ENCODE measurements at regions not wholly inside any gene's neighbourhood (a gene's known extent, or its start where the extent isn't known, plus 50 kb on each side); places are given as distances from the start of the nearest gene placed in this dataset.

GRCh38 chr2:145600811-145601210 is 1080.9 kb upstream of the ZEB2 start:
- no peaks in the 10 kb centered on the region for H3K36me3 ChIP-seq (ENCODE audit: insufficient read depth, low read length)
- no peaks in the 10 kb centered on the region for H3K27me3 ChIP-seq (ENCODE audit: control insufficient read depth, insufficient read depth, low read length)
- no peak overlapping the region for H3K9ac ChIP-seq (ENCODE audit: low read depth, low read length)
- H3K4me1 ChIP-seq (ENCODE audit: control insufficient read depth, insufficient read depth, low read length): peaks cover 48% of the 10 kb centered on the region
- H3K9me3 ChIP-seq (replicated peaks; ENCODE audit: low read length): no peaks in the 10 kb centered on the region
- H3K4me2 ChIP-seq (ENCODE audit: low read length): no peak overlapping the region
- no peak overlapping the region for H3K4me3 ChIP-seq (ENCODE audit: low read length)

GRCh38 chr2:145599756-145600155 is 1079.8 kb upstream of the ZEB2 start:
- peak overlapping the region; percentile 25 for H3K9ac ChIP-seq (ENCODE audit: low read depth, low read length)

GRCh38 chr2:145598434-145598833 is 1078.5 kb upstream of the ZEB2 start:
- Histone ChIP-seq H3K36me3 (ENCODE audit: insufficient read depth, low read length) (no peaks in the 10 kb centered on the region), H3K27me3 (ENCODE audit: control insufficient read depth, insufficient read depth, low read length) (no peaks in the 10 kb centered on the region), H3K9ac (ENCODE audit: low read depth, low read length) (peak overlapping the region; percentile 39), H3K4me3 (ENCODE audit: low read length) (no peak overlapping the region), H3K9me3 (replicated peaks; ENCODE audit: low read length) (no peaks in the 10 kb centered on the region), H3K4me1 (ENCODE audit: control insufficient read depth, insufficient read depth, low read length) (peaks cover 69% of the 10 kb centered on the region), H3K4me2 (ENCODE audit: low read length) (peak overlapping the region; percentile 35)

More at GRCh38 chr2:145599756-145600155, 1079.8 kb upstream of the ZEB2 start:
- Histone ChIP-seq H3K4me2 (ENCODE audit: low read length) (no peak overlapping the region), H3K9me3 (replicated peaks; ENCODE audit: low read length) (no peaks in the 10 kb centered on the region), H3K27me3 (ENCODE audit: control insufficient read depth, insufficient read depth, low read length) (no peaks in the 10 kb centered on the region), H3K36me3 (ENCODE audit: insufficient read depth, low read length) (no peaks in the 10 kb centered on the region), H3K4me3 (ENCODE audit: low read length) (no peak overlapping the region), H3K4me1 (ENCODE audit: control insufficient read depth, insufficient read depth, low read length) (peaks cover 56% of the 10 kb centered on the region)

- Histone ChIP-seq H3K4me1 (ENCODE audit: control insufficient read depth, insufficient read depth, low read length) (peaks cover 74% of the 10 kb centered on the region), H3K27me3 (ENCODE audit: control insufficient read depth, insufficient read depth, low read length) (no peaks in the 10 kb centered on the region), H3K4me2 (ENCODE audit: low read length) (peak overlapping the region; percentile 10), H3K9me3 (replicated peaks; ENCODE audit: low read length) (no peaks in the 10 kb centered on the region), H3K36me3 (ENCODE audit: insufficient read depth, low read length) (no peaks in the 10 kb centered on the region), H3K4me3 (ENCODE audit: low read length) (no peak overlapping the region), H3K9ac (ENCODE audit: low read depth, low read length) (peak overlapping the region; percentile 39)
Observed at GRCh38 chr2:145597809-145598208, 1077.9 kb upstream of the ZEB2 start.

GRCh38 chr2:145597006-145597405 is 1077.1 kb upstream of the ZEB2 start:
- H3K4me1 ChIP-seq (ENCODE audit: control insufficient read depth, insufficient read depth, low read length): peaks cover 74% of the 10 kb centered on the region
- no peak overlapping the region for H3K4me2 ChIP-seq (ENCODE audit: low read length)
- no peaks in the 10 kb centered on the region for H3K27me3 ChIP-seq (ENCODE audit: control insufficient read depth, insufficient read depth, low read length)
- H3K9ac ChIP-seq (ENCODE audit: low read depth, low read length): no peak overlapping the region
- no peak overlapping the region for H3K4me3 ChIP-seq (ENCODE audit: low read length)
- no peaks in the 10 kb centered on the region for H3K9me3 ChIP-seq (replicated peaks; ENCODE audit: low read length)
- H3K36me3 ChIP-seq (ENCODE audit: insufficient read depth, low read length): no peaks in the 10 kb centered on the region

GRCh38 chr2:145596416-145596815 is 1076.5 kb upstream of the ZEB2 start:
- no peaks in the 10 kb centered on the region for H3K9me3 ChIP-seq (replicated peaks; ENCODE audit: low read length)
- H3K4me1 ChIP-seq (ENCODE audit: control insufficient read depth, insufficient read depth, low read length): peaks cover 70% of the 10 kb centered on the region
- H3K9ac ChIP-seq (ENCODE audit: low read depth, low read length): no peak overlapping the region
- no peak overlapping the region for H3K4me2 ChIP-seq (ENCODE audit: low read length)
- H3K36me3 ChIP-seq (ENCODE audit: insufficient read depth, low read length): no peaks in the 10 kb centered on the region
- no peaks in the 10 kb centered on the region for H3K27me3 ChIP-seq (ENCODE audit: control insufficient read depth, insufficient read depth, low read length)
- H3K4me3 ChIP-seq (ENCODE audit: low read length): no peak overlapping the region

- Histone ChIP-seq H3K27me3 (ENCODE audit: control insufficient read depth, insufficient read depth, low read length) (no peaks in the 10 kb centered on the region), H3K4me3 (ENCODE audit: low read length) (no peak overlapping the region), H3K4me1 (ENCODE audit: control insufficient read depth, insufficient read depth, low read length) (peaks cover 60% of the 10 kb centered on the region), H3K9me3 (replicated peaks; ENCODE audit: low read length) (no peaks in the 10 kb centered on the region), H3K9ac (ENCODE audit: low read depth, low read length) (no peak overlapping the region), H3K36me3 (ENCODE audit: insufficient read depth, low read length) (no peaks in the 10 kb centered on the region), H3K4me2 (ENCODE audit: low read length) (no peak overlapping the region)
Observed at GRCh38 chr2:145595296-145595695, 1075.4 kb upstream of the ZEB2 start.

- Histone ChIP-seq H3K4me1 (ENCODE audit: control insufficient read depth, insufficient read depth, low read length) (peaks cover 50% of the 10 kb centered on the region), H3K4me2 (ENCODE audit: low read length) (peak overlapping the region; percentile 44), H3K9ac (ENCODE audit: low read depth, low read length) (peak overlapping the region; percentile 47), H3K9me3 (replicated peaks; ENCODE audit: low read length) (no peaks in the 10 kb centered on the region), H3K36me3 (ENCODE audit: insufficient read depth, low read length) (no peaks in the 10 kb centered on the region), H3K4me3 (ENCODE audit: low read length) (no peak overlapping the region), H3K27me3 (ENCODE audit: control insufficient read depth, insufficient read depth, low read length) (no peaks in the 10 kb centered on the region)
Observed at GRCh38 chr2:145593991-145594614, 1074.2 kb upstream of the ZEB2 start.

GRCh38 chr2:145593280-145593679 is 1073.4 kb upstream of the ZEB2 start:
- H3K4me2 ChIP-seq (ENCODE audit: low read length): peak overlapping the region; percentile 44
- no peaks in the 10 kb centered on the region for H3K27me3 ChIP-seq (ENCODE audit: control insufficient read depth, insufficient read depth, low read length)
- peaks cover 43% of the 10 kb centered on the region for H3K4me1 ChIP-seq (ENCODE audit: control insufficient read depth, insufficient read depth, low read length)
- H3K9me3 ChIP-seq (replicated peaks; ENCODE audit: low read length): no peaks in the 10 kb centered on the region
- peak overlapping the region; percentile 47 for H3K9ac ChIP-seq (ENCODE audit: low read depth, low read length)
- no peak overlapping the region for H3K4me3 ChIP-seq (ENCODE audit: low read length)
- H3K36me3 ChIP-seq (ENCODE audit: insufficient read depth, low read length): no peaks in the 10 kb centered on the region

- Histone ChIP-seq H3K4me3 (ENCODE audit: low read length) (no peak overlapping the region), H3K9ac (ENCODE audit: low read depth, low read length) (no peak overlapping the region), H3K36me3 (ENCODE audit: insufficient read depth, low read length) (no peaks in the 10 kb centered on the region), H3K27me3 (ENCODE audit: control insufficient read depth, insufficient read depth, low read length) (no peaks in the 10 kb centered on the region), H3K4me2 (ENCODE audit: low read length) (no peak overlapping the region), H3K9me3 (replicated peaks; ENCODE audit: low read length) (no peaks in the 10 kb centered on the region), H3K4me1 (ENCODE audit: control insufficient read depth, insufficient read depth, low read length) (peaks cover 34% of the 10 kb centered on the region)
Observed at GRCh38 chr2:145592361-145592760, 1072.4 kb upstream of the ZEB2 start.

GRCh38 chr2:145591109-145591809 is 1071.3 kb upstream of the ZEB2 start:
- Histone ChIP-seq H3K27me3 (ENCODE audit: control insufficient read depth, insufficient read depth, low read length) (no peaks in the 10 kb centered on the region), H3K36me3 (ENCODE audit: insufficient read depth, low read length) (no peaks in the 10 kb centered on the region), H3K9ac (ENCODE audit: low read depth, low read length) (no peak overlapping the region), H3K9me3 (replicated peaks; ENCODE audit: low read length) (no peaks in the 10 kb centered on the region), H3K4me3 (ENCODE audit: low read length) (no peak overlapping the region), H3K4me2 (ENCODE audit: low read length) (no peak overlapping the region), H3K4me1 (ENCODE audit: control insufficient read depth, insufficient read depth, low read length) (peaks cover 27% of the 10 kb centered on the region)

GRCh38 chr2:145587922-145588321 is 1068.0 kb upstream of the ZEB2 start:
- no peaks in the 10 kb centered on the region for H3K27me3 ChIP-seq (ENCODE audit: control insufficient read depth, insufficient read depth, low read length)
- no peak overlapping the region for H3K4me3 ChIP-seq (ENCODE audit: low read length)
- no peak overlapping the region for H3K9ac ChIP-seq (ENCODE audit: low read depth, low read length)
- H3K9me3 ChIP-seq (replicated peaks; ENCODE audit: low read length): no peaks in the 10 kb centered on the region
- H3K4me2 ChIP-seq (ENCODE audit: low read length): no peak overlapping the region
- no peaks in the 10 kb centered on the region for H3K36me3 ChIP-seq (ENCODE audit: insufficient read depth, low read length)
- H3K4me1 ChIP-seq (ENCODE audit: control insufficient read depth, insufficient read depth, low read length): peaks cover under 1% of the 10 kb centered on the region

All from skeletal muscle satellite cell (primary cell).